ENCODE measurements at regions not wholly inside any gene's neighbourhood (a gene's known extent, or its start where the extent isn't known, plus 50 kb on each side); places are given as distances from the start of the nearest gene placed in this dataset.

DNA sequence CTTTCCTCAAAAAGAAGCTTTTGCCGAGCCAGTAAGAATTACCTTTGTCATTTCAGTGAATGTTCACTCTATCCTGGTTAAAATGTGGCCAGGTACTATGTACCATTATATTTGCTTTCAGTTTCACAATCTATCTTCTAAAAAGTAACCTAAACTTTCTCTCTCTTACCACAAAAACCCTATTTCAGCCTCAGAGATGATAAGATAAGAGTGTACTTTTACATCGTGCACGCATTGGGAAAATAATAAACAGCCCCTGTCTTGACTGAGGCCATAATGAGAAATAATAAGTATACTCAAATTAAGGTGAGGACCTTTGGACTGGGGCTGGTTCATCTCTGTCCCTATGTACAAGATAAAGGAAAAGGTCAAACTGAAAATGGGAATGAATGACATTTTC is 77.7 kb downstream of the ZNF726 start:
- no peak for TF ChIP-seq ZNF274 (IDR thresholded peaks at IDR 0.05; ENCODE audit: low read depth, low read length)
- no peak for TF ChIP-seq YY1 (IDR thresholded peaks at IDR 0.05; ENCODE audit: insufficient read depth, insufficient read length)
- no peak for TF ChIP-seq SUZ12 (IDR thresholded peaks at IDR 0.05; ENCODE audit: extremely low read depth, insufficient read depth, insufficient read length)
